OCI-LY7 (cell line): ENCODE measurements at regions not wholly inside any gene's neighbourhood (a gene's known extent, or its start where the extent isn't known, plus 50 kb on each side); places are given as distances from the start of the nearest gene placed in this dataset.

Source experiments
- CTCF ChIP-seq: fragments of 200-600 bp; sonication (generic); conservative IDR thresholded peaks from 2 replicates; pipeline ENCODE4 v1.5.1; 2014; ENCODE audit warnings: mild to moderate bottlenecking, antibody characterized with exemption, low read length, moderate library complexity, mixed read lengths
- EZH2phosphoT487 ChIP-seq: fragments of 200-600 bp; sonication (generic); IDR thresholded peaks from 2 replicates; pipeline ENCODE4 v1.6.1; 2018; ENCODE audit warnings: low read depth, borderline replicate concordance, mild to moderate bottlenecking, mixed run types, antibody characterized with exemption, low read length, moderate library complexity, mixed read lengths

- TF ChIP-seq CTCF (no peak), EZH2phosphoT487 (no peak)
These were observed 91.8 kb upstream of the ZNF366 start for GRCh38 chr5:72599065-72599433.
